ENCODE measurements at regions not wholly inside any gene's neighbourhood (a gene's known extent, or its start where the extent isn't known, plus 50 kb on each side); places are given as distances from the start of the nearest gene placed in this dataset.
"Not testable (repeated sequence)": the region's sequence is repeated elsewhere in the genome, so short reads cannot be mapped to it uniquely, and the experiment has no call there.

- H3K4me3 ChIP-seq (ENCODE audit: low read depth, low read length), result no peak overlapping the region
- DNase-seq (ENCODE audit: low read depth), result no peak
- no peak for TF ChIP-seq CTCF (IDR thresholded peaks at IDR 0.05; ENCODE audit: insufficient read depth, low read length)
Observed at GRCh38 chr16:65697521-65697920, 575.7 kb upstream of the CDH11 start.

- TF ChIP-seq CTCF (IDR thresholded peaks at IDR 0.05; ENCODE audit: insufficient read depth, low read length), result peak; percentile 39
- no peak overlapping the region for H3K4me3 ChIP-seq (ENCODE audit: low read depth, low read length)
- DNase-seq (ENCODE audit: low read depth), result peak; percentile 43
Observed at GRCh38 chr16:65697065-65697464, 575.2 kb upstream of the CDH11 start.

GRCh38 chr16:65691846-65692245 is 570.0 kb upstream of the CDH11 start:
- DNase-seq (ENCODE audit: low read depth); H3K4me3 ChIP-seq (ENCODE audit: low read depth, low read length): not testable (repeated sequence)

- no peak for TF ChIP-seq CTCF (IDR thresholded peaks at IDR 0.05; ENCODE audit: insufficient read depth, low read length)
- DNase-seq (ENCODE audit: low read depth), result no peak
- no peak overlapping the region for H3K4me3 ChIP-seq (ENCODE audit: low read depth, low read length)
Observed at GRCh38 chr16:65689726-65690125, 567.9 kb upstream of the CDH11 start.

- no peak overlapping the region for H3K4me3 ChIP-seq (ENCODE audit: low read depth, low read length)
- TF ChIP-seq CTCF (IDR thresholded peaks at IDR 0.05; ENCODE audit: insufficient read depth, low read length), result no peak
- DNase-seq (ENCODE audit: low read depth), result no peak
Observed at GRCh38 chr16:65688301-65688700, 566.4 kb upstream of the CDH11 start.

- no peak overlapping the region for H3K4me3 ChIP-seq (ENCODE audit: low read depth, low read length)
- peak; percentile 39 for TF ChIP-seq CTCF (IDR thresholded peaks at IDR 0.05; ENCODE audit: insufficient read depth, low read length)
- no peak for DNase-seq (ENCODE audit: low read depth)
Observed at GRCh38 chr16:65684230-65684629, 562.4 kb upstream of the CDH11 start.

- no peak overlapping the region for H3K4me3 ChIP-seq (ENCODE audit: low read depth, low read length)
- DNase-seq (ENCODE audit: low read depth), result peak; percentile 90
- TF ChIP-seq CTCF (IDR thresholded peaks at IDR 0.05; ENCODE audit: insufficient read depth, low read length), result no peak
Observed at GRCh38 chr16:65681406-65681805, 559.5 kb upstream of the CDH11 start.

All from fibroblast of the aortic adventitia (primary cell).